HG03175 (cell line): ENCODE measurements at regions not wholly inside any gene's neighbourhood (a gene's known extent, or its start where the extent isn't known, plus 50 kb on each side); places are given as distances from the start of the nearest gene placed in this dataset.
"Not testable (repeated sequence)": the region's sequence is repeated elsewhere in the genome, so short reads cannot be mapped to it uniquely, and the experiment has no call there.

Experiments used
- ATAC-seq: cut with Tn5 transposase; IDR thresholded peaks from one replicate; pipeline ENCODE4 v1.9.1; 2021; ENCODE audit warnings: mild to moderate bottlenecking, moderate library complexity; ENCODE audit not compliant: unreplicated experiment

GRCh38 chr3:150303768-150304167 is 104.3 kb upstream of the TSC22D2 start:
- peak; percentile 74 for ATAC-seq

DNA sequence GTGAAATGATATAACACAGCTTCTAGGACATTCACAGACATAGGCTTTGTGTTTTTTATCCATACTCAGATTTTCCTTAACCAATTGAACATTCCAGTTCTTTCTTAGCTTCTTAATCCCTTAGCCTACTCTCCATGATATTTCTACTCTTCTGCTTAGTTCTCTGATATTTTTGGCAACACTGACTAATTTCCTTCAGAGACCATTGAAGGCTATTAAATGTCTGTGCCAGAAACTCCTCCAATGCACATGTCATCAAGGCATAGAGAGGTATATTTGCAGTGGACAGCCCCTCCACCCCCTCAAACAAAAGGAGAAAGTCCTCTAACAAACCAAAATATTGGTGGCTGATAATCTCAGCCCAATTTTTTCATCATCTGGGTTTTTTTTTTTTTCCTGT is 105.9 kb upstream of the TSC22D2 start:
- ATAC-seq = no peak

GRCh38 chr3:150300852-150301517 is 107.1 kb upstream of the TSC22D2 start:
- ATAC-seq = no peak

- no peak for ATAC-seq
These were observed 107.7 kb upstream of the TSC22D2 start for GRCh38 chr3:150300388-150300787.

DNA sequence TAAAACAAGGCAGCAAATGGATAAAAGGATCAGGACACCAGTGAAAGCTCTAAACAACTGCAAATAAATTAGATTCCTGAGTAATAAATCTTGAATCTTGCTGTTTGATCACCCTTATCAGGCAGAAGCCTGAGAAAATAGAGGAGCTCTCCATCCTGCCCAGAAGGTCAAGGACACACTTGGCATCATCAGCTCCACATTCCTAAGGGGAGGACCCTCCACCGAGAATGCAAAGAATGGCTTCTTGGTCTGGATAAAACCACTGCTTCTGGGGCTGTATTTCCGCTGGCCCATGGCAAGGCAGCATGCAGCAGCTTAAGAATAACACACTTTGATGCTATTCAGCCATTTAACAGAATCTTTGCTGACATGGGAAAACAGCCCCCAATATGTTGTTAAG is 108.9 kb upstream of the TSC22D2 start:
- no peak for ATAC-seq

GRCh38 chr3:150296966-150297365 is 111.1 kb upstream of the TSC22D2 start:
- ATAC-seq = no peak

GRCh38 chr3:150296123-150296735 is 111.9 kb upstream of the TSC22D2 start:
- ATAC-seq = no peak

DNA sequence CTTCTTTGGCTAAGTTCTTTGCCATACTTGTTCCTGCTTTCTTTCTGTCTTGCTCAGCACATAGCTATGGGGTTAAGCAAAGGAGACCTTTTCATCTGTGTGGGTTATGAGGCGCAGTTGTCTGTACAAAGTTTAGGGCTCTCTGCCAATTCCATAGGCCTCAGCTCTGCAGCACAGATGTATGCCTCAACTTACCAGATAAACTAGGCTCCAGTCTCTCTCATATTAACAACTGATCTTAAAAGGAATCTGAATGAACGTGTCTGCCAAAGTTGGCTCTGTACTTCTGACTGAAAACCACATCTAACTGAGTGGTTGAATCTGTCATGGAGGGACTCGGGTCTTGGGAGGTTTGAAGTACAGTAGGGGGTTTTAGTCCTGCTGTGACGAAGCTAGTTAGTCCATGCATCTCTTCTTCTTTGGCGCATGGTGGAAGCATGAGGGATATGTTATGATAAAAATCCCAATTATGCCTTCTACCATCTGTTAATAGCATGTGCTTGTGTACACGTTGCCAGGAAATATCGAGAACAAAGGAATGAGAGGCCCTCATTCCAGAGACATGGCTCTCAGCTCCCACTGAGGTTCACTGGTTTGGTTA is 114.6 kb upstream of the TSC22D2 start:
- no peak for ATAC-seq

DNA sequence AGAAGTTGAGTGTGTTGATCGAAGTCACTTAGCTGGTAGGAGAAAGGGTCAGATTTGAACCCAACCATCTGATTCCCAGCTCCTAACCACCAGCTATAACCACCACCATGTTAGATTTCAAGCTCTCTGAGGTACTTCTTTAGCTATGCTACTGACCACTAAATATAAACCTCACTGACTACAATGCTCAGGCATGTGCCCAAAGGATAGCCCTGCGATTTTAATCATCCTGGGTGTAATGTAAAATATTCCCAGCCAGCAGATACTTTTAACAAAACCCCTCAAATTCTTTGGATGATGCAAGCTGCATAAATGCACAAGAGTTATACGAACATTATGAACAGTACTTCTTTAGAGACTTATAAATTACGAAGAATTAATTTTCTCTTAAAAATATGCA is 115.2 kb upstream of the TSC22D2 start:
- ATAC-seq = no peak

DNA sequence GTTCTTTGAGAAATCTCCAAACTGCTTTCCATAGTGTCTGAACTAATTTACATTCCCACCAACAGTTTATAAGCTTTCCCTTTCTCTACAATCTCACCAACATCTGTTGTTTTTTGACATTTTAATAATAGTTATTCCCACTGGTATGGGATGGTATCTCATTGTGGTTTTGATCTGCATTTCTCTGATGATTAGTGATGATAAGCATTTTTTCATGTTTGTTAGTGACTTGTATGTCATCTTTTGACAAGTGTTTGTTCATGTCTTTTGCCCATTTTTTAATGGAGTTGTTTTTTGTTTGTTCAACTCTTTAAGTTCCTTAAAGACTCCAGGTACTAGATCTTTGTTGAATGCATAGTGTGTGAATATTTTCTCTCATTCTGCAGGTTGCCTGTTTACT is 116.6 kb upstream of the TSC22D2 start:
- no peak for ATAC-seq

DNA sequence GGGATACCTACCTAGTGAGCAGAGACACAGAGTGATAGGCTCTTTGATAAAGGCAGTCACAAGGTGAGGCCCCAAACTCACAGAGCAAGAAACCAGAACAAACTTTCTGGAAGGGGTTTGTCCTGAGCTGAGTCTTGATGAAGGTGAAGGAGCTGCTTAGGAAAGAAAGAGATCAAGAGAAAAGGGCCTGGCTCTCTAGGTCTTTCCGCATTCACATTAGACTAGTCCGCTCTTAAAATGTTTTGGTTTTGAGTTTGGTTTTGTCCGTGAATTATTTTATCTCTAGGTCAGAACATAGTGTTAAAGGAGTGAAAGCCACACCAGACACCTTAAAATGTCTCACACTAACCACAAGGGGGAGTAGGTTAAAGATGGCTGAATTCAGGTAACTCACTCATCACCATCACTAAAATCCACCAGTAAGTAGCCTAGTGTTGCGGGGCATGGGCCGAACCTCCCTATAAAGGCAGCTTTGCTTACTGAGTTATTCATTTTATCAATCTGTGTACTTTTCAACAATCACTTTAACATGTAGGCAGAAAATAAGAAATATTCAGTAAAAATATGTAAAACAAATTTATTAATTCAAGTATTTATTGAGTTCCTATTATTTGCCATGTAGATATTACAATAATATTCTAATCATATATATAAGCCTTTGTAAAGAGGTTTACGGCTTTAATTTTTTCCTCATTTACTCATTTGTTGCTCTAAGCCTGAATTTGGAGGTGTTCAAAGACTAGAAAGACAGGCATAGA is 121.5 kb upstream of the TSC22D2 start:
- ATAC-seq = peak; percentile 80

- no peak for ATAC-seq
These were observed 122.5 kb upstream of the TSC22D2 start for GRCh38 chr3:150285601-150286000.

- ATAC-seq = no peak
These were observed 129.2 kb upstream of the TSC22D2 start for GRCh38 chr3:150278843-150279381.

- no peak for ATAC-seq
These were observed 129.9 kb upstream of the TSC22D2 start for GRCh38 chr3:150278195-150278594.

DNA sequence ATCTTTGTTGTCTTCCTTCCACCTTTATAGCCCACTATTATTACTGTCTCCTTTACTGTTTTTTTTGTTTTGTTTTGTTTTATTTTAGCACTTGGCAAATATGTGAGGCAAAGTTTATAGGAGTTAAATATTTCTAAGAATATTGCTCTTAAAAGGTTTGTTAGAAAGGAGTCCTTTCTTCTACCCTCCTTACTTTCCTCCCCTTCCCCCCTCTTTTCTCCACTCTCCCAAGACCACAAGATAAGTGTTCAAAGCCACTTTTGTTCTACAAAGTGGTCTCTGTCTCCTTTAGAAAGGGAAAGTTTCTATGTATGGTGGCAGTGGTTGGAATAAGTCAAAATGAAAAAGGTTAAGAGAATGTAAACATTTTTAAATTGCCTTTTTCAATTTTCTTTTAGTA is 130.7 kb upstream of the TSC22D2 start:
- no peak for ATAC-seq

DNA sequence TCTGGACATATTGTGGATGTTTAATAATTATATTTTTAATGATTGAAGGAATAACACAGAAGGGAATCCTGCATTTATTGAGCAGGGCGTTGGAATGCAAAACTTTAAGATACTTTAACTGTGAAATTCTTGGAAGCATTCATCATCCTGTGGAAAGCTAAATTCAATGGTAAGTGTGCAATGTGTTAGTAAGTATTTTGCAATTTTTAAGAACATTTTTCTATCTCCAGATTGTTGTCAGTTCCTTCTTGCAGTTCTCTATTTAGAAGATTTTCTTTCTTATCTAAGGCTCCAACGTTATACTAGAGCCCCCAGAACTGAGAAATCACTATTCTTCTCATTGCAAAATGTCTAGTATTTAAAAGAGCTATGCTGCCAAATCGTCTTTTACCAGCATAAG is 132.2 kb upstream of the TSC22D2 start:
- no peak for ATAC-seq

- ATAC-seq = no peak
These were observed 133.7 kb upstream of the TSC22D2 start for GRCh38 chr3:150274372-150274771.

- ATAC-seq = no peak
These were observed 134.7 kb upstream of the TSC22D2 start for GRCh38 chr3:150273396-150273795.

DNA sequence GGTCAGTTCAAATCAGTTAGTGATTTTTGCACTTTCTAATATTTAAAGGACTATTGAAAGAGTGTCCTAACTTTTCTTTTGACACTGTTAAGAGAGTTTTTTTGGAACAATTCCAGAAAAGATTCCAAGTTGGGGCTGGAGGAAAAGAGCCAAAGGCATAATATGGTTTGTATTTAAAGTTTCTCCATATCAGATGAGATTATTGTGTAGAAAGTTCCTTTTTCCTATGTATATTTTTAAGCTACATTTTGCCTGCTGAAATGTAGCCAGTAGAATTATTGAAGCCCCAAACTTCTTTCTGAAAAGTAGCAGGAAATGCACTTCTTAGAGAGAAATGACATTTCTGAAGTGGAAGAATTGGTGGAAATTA is 136.5 kb upstream of the TSC22D2 start:
- ATAC-seq = no peak

DNA sequence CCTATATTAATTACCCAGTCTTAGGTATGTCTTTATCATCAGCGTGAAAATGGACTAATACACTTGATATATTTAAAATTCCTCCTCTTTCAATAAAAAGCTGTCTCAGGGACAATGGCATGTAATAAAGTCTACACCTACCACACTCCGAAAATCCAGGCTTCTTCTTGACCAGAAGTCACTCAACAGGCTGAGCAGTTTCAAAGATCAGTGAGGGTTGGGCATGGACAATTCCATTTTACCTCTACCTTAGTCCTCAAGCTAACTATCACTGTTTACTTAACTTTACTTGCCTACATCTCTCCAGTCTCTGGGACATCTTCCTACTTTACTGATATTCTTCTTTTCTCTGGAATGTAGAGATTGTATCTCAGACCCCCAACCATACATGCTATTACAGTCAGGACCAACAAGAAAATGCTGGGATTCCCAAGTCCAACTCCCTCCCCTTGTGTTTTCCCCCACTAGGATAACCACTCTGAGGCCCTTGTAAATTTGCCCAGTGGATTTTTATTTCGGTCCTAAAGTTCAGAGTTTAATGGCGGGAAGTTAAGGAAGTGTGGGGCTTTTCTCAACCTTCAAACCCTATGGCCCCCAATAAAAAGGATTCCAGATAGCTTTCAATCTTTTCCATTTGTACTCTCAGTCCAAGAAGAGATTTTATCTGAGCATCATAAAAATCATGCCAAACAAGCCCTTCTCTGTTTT is 137.1 kb upstream of the TSC22D2 start:
- ATAC-seq = no peak

DNA sequence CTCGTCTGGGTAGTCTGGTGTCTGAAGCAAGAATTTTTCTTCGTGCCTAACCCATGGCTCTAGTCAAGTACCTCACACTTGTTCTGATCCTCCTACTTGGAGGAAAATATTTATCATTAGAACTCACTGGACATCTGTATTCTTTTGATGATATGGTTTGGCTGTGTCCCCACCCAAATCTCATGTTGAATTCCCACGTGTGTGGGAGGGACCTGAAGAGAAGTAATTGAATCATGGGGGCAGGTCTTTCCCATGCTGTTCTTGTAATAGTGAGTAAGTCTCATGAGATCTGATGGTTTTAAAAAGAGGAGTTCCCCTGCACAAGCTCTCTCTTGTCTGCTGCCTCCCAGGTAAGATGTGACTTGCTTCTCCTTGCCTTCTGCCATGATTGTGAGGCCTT is 137.7 kb upstream of the TSC22D2 start:
- not testable (repeated sequence) for ATAC-seq
